Left forelimb (tissue), 1 donor: ENCODE measurements at regions not wholly inside any gene's neighbourhood (a gene's known extent, or its start where the extent isn't known, plus 50 kb on each side); places are given as distances from the start of the nearest gene placed in this dataset.

Experiments
- DNase-seq: peaks from one replicate; pipeline ENCODE4 v3.0.0-alpha.2; 2018; ENCODE audit warnings: low spot score

GRCh38 chr13:85742355-85742754, 56.9 kb downstream of the SLITRK6 start:
- no peak for DNase-seq

- DNase-seq = no peak
These were observed 58.2 kb downstream of the SLITRK6 start for GRCh38 chr13:85741017-85741416.

- no peak for DNase-seq
These were observed 60.4 kb downstream of the SLITRK6 start for GRCh38 chr13:85738696-85739320.

GRCh38 chr13:85737952-85738351, 61.3 kb downstream of the SLITRK6 start:
- DNase-seq = no peak

GRCh38 chr13:85729296-85729695, 69.9 kb downstream of the SLITRK6 start:
- DNase-seq = no peak

GRCh38 chr13:85728811-85729210, 70.4 kb downstream of the SLITRK6 start:
- no peak for DNase-seq

- no peak for DNase-seq
These were observed 73.8 kb downstream of the SLITRK6 start for GRCh38 chr13:85725433-85725832.

- no peak for DNase-seq
These were observed 74.4 kb downstream of the SLITRK6 start for GRCh38 chr13:85724546-85725432.

- DNase-seq = no peak
These were observed 79.5 kb downstream of the SLITRK6 start for GRCh38 chr13:85719749-85720148.

GRCh38 chr13:85717921-85718320, 81.3 kb downstream of the SLITRK6 start:
- DNase-seq = no peak

GRCh38 chr13:85710545-85710944, 88.7 kb downstream of the SLITRK6 start:
- no peak for DNase-seq

GRCh38 chr13:85709721-85710120, 89.5 kb downstream of the SLITRK6 start:
- no peak for DNase-seq

GRCh38 chr13:85709072-85709471, 90.1 kb downstream of the SLITRK6 start:
- DNase-seq = no peak

GRCh38 chr13:85700906-85701305, 98.3 kb downstream of the SLITRK6 start:
- no peak for DNase-seq

GRCh38 chr13:85698256-85698655, 101.0 kb downstream of the SLITRK6 start:
- DNase-seq = no peak

- no peak for DNase-seq
These were observed 104.2 kb downstream of the SLITRK6 start for GRCh38 chr13:85694992-85695391.

- DNase-seq = no peak
These were observed 105.2 kb downstream of the SLITRK6 start for GRCh38 chr13:85693889-85694511.

GRCh38 chr13:85690368-85690767, 108.9 kb downstream of the SLITRK6 start:
- no peak for DNase-seq

GRCh38 chr13:85685436-85685835, 113.8 kb downstream of the SLITRK6 start:
- DNase-seq = no peak

- DNase-seq = no peak
These were observed 123.9 kb downstream of the SLITRK6 start for GRCh38 chr13:85675151-85675907.

- DNase-seq = no peak
These were observed 127.9 kb downstream of the SLITRK6 start for GRCh38 chr13:85671336-85671735.

- DNase-seq = no peak
These were observed 132.9 kb downstream of the SLITRK6 start for GRCh38 chr13:85666356-85666755.
